ENCODE measurements at regions not wholly inside any gene's neighbourhood (a gene's known extent, or its start where the extent isn't known, plus 50 kb on each side); places are given as distances from the start of the nearest gene placed in this dataset.

- H3K18ac ChIP-seq (ENCODE audit: insufficient read length, low read depth, low read length), result no peak overlapping the region
- H2AK5ac ChIP-seq (ENCODE audit: insufficient read length, low read length), result no peak overlapping the region
- no peak overlapping the region for H4K5ac ChIP-seq (ENCODE audit: insufficient read length, low read depth, low read length)
- H3K79me1 ChIP-seq (ENCODE audit: insufficient read depth, low read depth, low read length, poor library complexity, severe bottlenecking), result no peaks in the 10 kb centered on the region
- H4K8ac ChIP-seq (replicated peaks; ENCODE audit: insufficient read length, low read depth, low read length), result no peak overlapping the region
- H2BK12ac ChIP-seq (ENCODE audit: insufficient read length, low read depth, low read length), result no peak overlapping the region
- H2BK120ac ChIP-seq (ENCODE audit: low read depth, low read length, poor library complexity, severe bottlenecking), result no peak overlapping the region
- no peak overlapping the region for H3K27ac ChIP-seq (ENCODE audit: insufficient read length, low read depth, low read length)
- H3K56ac ChIP-seq (ENCODE audit: insufficient read length, low read depth, low read length), result no peak overlapping the region
- Mint-ChIP-seq H3K27ac (no peak overlapping the region), H3K4me3 (no peak overlapping the region), H3K36me3 (ENCODE audit: insufficient read depth in 1 of 3, low read depth in 3 of 3) (peaks cover 0 to 10% (median 4%) of the 10 kb centered on the region in 3 experiments; a peak in 2 of 7 replicates), H3K9me3 (peaks cover 5 to 9% of the 10 kb centered on the region in 2 experiments; a peak in 3 of 5 replicates), H3K27me3 (ENCODE audit: low read depth) (no peaks in the 10 kb centered on the region), H3K4me1 (no peaks in the 10 kb centered on the region)
- no peak for DNase-seq
- no peak overlapping the region for H3K4me2 ChIP-seq (ENCODE audit: insufficient read depth, insufficient read length, low read length)
- no CpG with 5 or more reads among the region's 1 CpG for WGBS (ENCODE audit: extremely low coverage, insufficient read length, low lambda C conversion rate)
- H2AFZ ChIP-seq (ENCODE audit: low read length), result no peak overlapping the region
- H3T11ph ChIP-seq (ENCODE audit: low read length), result no peak overlapping the region
- H3K4ac ChIP-seq (ENCODE audit: low read depth, low read length), result no peak overlapping the region
- no peaks in the 10 kb centered on the region for H3K9me3 ChIP-seq (ENCODE audit: control insufficient read depth, low read depth, low read length)
- TF ChIP-seq CTCF (conservative IDR thresholded peaks at IDR 0.05), result no peak
- H3K4me1 ChIP-seq (ENCODE audit: insufficient read depth, low read length), result no peaks in the 10 kb centered on the region
- no peak overlapping the region for H4K91ac ChIP-seq (ENCODE audit: insufficient read length, low read depth, low read length)
- no peak overlapping the region for H3K23ac ChIP-seq (ENCODE audit: insufficient read length, low read depth, low read length)
- no peak overlapping the region for H2BK20ac ChIP-seq (ENCODE audit: low read depth, low read length, poor library complexity, severe bottlenecking)
- no peak overlapping the region for H2BK15ac ChIP-seq (ENCODE audit: low read depth, low read length)
- H4K20me1 ChIP-seq (ENCODE audit: control insufficient read depth, insufficient read depth, insufficient read length), result no peaks in the 10 kb centered on the region
- H3K14ac ChIP-seq (ENCODE audit: insufficient read depth, low read length), result no peak overlapping the region
- no peak overlapping the region for H2BK5ac ChIP-seq (ENCODE audit: insufficient read length, low read length)
- H3K9ac ChIP-seq (ENCODE audit: extremely low read depth, insufficient read length, low read length), result no peak overlapping the region
- no peaks in the 10 kb centered on the region for H3K79me2 ChIP-seq (ENCODE audit: insufficient read depth, low read length)
- H3K27me3 ChIP-seq (ENCODE audit: insufficient read depth, low read length), result no peaks in the 10 kb centered on the region
- no peaks in the 10 kb centered on the region for H3K23me2 ChIP-seq (ENCODE audit: insufficient read length, low read depth, low read length, poor library complexity, severe bottlenecking)
These were observed 100.5 kb upstream of the SMAD1 start for GRCh38 chr4:145381163-145381562.
